Ovary (tissue), 3 donors: ENCODE measurements at regions not wholly inside any gene's neighbourhood (a gene's known extent, or its start where the extent isn't known, plus 50 kb on each side); places are given as distances from the start of the nearest gene placed in this dataset.

Experiments
- EP300 ChIP-seq: sonication (generic); formaldehyde crosslinking; IDR thresholded peaks from one replicate; pipeline ENCODE4 v1.6.1; 2017; ENCODE audit warnings: antibody characterized with exemption
- POLR2A ChIP-seq: fragments of 450-650 bp; IDR thresholded peaks from one replicate; pipeline ENCODE4 v1.6.1; 2017; ENCODE audit warnings: antibody characterized with exemption, mild to moderate bottlenecking, moderate library complexity
- TF ChIP-seq, protein P1 (sequence below), 3 donors: fragments of 450-650 bp in 2 of 3; fragments of 200-600 bp in 1 of 3; IDR thresholded peaks; one replicate each; pipeline versions ENCODE4 v1.5.1 to v1.8.0; 2016 to 2022; ENCODE audit warnings: antibody characterized with exemption in 3 of 3, mild to moderate bottlenecking in 1 of 3
- donor health status: DM: no; HTN: no; CAD: no.

DNA sequence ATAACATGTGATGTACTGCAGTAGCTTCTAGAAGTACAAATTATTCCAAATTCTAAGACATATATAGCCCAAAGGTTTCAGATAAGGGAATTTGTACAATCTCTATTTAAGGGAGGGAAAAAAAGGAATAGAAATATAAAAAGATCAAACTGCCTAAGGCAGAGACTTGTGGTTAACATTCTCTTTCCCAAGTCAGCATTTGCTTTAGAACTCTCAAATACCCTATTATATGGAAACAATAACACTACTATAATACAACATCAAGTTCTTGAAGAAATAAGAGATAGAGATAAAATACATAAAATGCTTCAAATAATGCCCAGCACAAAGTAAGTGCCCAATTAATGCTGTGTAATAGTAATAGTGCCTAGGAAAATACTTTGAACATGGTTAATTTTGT is 123.1 kb downstream of the CRPPA start:
- TF ChIP-seq, protein P1, sequence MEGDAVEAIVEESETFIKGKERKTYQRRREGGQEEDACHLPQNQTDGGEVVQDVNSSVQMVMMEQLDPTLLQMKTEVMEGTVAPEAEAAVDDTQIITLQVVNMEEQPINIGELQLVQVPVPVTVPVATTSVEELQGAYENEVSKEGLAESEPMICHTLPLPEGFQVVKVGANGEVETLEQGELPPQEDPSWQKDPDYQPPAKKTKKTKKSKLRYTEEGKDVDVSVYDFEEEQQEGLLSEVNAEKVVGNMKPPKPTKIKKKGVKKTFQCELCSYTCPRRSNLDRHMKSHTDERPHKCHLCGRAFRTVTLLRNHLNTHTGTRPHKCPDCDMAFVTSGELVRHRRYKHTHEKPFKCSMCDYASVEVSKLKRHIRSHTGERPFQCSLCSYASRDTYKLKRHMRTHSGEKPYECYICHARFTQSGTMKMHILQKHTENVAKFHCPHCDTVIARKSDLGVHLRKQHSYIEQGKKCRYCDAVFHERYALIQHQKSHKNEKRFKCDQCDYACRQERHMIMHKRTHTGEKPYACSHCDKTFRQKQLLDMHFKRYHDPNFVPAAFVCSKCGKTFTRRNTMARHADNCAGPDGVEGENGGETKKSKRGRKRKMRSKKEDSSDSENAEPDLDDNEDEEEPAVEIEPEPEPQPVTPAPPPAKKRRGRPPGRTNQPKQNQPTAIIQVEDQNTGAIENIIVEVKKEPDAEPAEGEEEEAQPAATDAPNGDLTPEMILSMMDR (IDR thresholded peaks at IDR 0.05): no peak
- no peak for TF ChIP-seq POLR2A
- no peak for TF ChIP-seq EP300
